ENCODE measurements at regions not wholly inside any gene's neighbourhood (a gene's known extent, or its start where the extent isn't known, plus 50 kb on each side); places are given as distances from the start of the nearest gene placed in this dataset.

DNA sequence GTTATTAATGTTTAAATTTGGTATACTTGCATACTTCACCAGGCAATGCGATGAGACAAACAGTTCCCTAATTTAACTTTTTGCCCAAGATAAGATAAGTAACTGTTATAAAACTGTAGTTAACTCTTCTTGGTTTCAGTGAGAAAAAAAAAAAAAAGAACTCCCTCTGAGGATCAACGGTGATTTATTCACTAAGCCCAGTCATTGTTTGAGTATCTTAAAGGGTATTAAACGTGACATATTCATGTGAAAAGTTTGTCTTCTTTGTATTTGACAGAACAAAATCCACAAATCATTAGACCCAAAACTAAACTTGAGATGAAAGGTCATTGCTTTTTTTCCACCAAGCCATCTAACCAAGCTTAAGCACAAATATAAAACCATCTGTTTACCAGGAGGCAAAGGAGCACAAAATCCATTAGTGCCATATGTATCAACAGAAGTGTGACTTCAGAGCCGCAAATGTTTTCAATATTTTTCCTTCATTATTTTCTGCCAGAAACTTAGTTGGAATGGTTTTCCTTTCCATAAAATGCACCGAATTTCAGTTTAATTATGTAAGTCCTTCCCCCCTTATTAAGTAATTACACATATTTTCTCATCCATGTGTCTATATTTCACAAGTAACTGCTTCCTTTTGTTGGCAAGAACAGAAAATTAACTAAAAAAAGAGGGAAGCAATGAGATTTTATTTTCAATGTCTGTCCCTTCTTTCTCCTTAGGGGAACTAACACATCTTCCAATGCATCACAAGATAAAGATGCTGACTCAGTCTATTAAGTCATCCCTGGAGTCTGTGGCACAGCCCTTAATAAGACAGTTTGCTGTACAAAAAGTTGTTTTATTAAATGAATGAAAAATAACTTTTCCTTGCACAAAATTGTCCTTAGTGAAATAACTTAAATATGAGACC lies 92.2 kb upstream of the RAP2B start:
- DNase-seq (ENCODE audit: low read depth), result peak; percentile 23
- Histone ChIP-seq H3K27me3 (ENCODE audit: control insufficient read depth, insufficient read depth, low read length) (no peaks in the 10 kb centered on the region), H3K36me3 (ENCODE audit: control insufficient read depth, insufficient read depth, low read length) (no peaks in the 10 kb centered on the region), H3K4me3 (ENCODE audit: low read depth, low read length) (no peak overlapping the region)
- TF ChIP-seq, protein P1, sequence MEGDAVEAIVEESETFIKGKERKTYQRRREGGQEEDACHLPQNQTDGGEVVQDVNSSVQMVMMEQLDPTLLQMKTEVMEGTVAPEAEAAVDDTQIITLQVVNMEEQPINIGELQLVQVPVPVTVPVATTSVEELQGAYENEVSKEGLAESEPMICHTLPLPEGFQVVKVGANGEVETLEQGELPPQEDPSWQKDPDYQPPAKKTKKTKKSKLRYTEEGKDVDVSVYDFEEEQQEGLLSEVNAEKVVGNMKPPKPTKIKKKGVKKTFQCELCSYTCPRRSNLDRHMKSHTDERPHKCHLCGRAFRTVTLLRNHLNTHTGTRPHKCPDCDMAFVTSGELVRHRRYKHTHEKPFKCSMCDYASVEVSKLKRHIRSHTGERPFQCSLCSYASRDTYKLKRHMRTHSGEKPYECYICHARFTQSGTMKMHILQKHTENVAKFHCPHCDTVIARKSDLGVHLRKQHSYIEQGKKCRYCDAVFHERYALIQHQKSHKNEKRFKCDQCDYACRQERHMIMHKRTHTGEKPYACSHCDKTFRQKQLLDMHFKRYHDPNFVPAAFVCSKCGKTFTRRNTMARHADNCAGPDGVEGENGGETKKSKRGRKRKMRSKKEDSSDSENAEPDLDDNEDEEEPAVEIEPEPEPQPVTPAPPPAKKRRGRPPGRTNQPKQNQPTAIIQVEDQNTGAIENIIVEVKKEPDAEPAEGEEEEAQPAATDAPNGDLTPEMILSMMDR (IDR thresholded peaks at IDR 0.05; ENCODE audit: insufficient read depth, low read length, poor library complexity, severe bottlenecking), result no peak

DNA sequence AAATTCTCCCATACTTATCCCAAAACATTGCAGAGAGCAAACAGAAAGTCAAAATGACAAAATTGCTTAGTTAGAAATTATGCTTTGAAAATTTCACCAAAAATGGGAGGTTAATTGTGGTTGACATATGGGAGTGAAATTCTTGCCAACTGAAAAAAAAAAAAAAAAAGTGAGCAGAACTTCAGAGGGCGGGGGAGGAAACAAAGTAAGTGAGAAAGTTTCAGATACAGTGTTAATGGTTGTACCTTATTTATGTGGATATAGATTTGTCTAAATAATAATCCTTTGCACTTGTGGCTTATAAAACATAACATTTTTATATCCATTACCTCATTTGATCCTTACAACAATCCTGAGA lies 91.5 kb upstream of the RAP2B start:
- no peaks in the 10 kb centered on the region for H3K36me3 ChIP-seq (ENCODE audit: control insufficient read depth, insufficient read depth, low read length)
- TF ChIP-seq, protein P1 (IDR thresholded peaks at IDR 0.05; ENCODE audit: insufficient read depth, low read length, poor library complexity, severe bottlenecking), result no peak
- no peak overlapping the region for H3K4me3 ChIP-seq (ENCODE audit: low read depth, low read length)
- DNase-seq (ENCODE audit: low read depth), result no peak
- H3K27me3 ChIP-seq (ENCODE audit: control insufficient read depth, insufficient read depth, low read length), result no peaks in the 10 kb centered on the region

DNA sequence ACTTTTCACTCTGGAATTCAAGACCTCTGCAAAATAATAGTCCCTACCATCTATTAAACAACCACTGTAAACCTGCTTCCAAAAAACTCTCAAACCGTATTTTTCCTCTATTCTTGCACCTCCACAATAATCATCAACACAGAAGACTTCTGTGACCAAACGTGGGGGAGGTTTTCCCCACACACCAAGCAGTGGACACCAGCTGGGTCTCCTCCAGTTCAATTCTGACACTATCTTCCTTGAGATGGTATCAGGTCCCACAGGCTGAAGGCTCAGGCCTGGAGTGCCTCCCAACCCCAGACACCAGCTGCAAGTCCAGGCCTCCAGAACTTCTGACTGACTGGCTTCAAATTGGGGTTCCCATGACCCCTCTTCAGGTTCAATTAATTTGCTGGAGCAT lies 89.6 kb upstream of the RAP2B start:
- Histone ChIP-seq H3K27me3 (ENCODE audit: control insufficient read depth, insufficient read depth, low read length) (no peaks in the 10 kb centered on the region), H3K4me3 (ENCODE audit: low read depth, low read length) (no peak overlapping the region), H3K36me3 (ENCODE audit: control insufficient read depth, insufficient read depth, low read length) (no peaks in the 10 kb centered on the region)
- TF ChIP-seq, protein P1 (IDR thresholded peaks at IDR 0.05; ENCODE audit: insufficient read depth, low read length, poor library complexity, severe bottlenecking), result no peak
- DNase-seq (ENCODE audit: low read depth), result no peak

DNA sequence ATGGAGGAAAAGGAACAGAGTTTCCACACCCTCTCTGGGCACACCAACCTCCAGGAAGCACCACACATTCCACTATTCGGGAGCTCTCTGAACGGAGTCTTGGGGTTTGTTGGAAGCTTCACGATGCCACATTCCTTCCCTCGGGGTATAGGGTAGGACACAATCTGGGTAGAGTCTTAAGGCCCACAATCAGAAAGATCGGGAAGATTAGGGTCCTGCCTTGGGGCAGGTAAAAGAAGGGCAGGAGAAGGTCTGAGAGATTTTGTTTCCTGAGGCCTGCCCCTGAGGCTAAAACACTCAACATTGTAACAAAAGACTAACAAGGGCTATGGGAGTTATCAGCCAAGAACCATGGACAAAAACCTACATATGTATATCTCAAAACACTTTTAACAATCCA lies 89.2 kb upstream of the RAP2B start:
- H3K36me3 ChIP-seq (ENCODE audit: control insufficient read depth, insufficient read depth, low read length), result no peaks in the 10 kb centered on the region
- no peaks in the 10 kb centered on the region for H3K27me3 ChIP-seq (ENCODE audit: control insufficient read depth, insufficient read depth, low read length)
- no peak for DNase-seq (ENCODE audit: low read depth)
- no peak overlapping the region for H3K4me3 ChIP-seq (ENCODE audit: low read depth, low read length)
- TF ChIP-seq, protein P1 (IDR thresholded peaks at IDR 0.05; ENCODE audit: insufficient read depth, low read length, poor library complexity, severe bottlenecking), result no peak

DNA sequence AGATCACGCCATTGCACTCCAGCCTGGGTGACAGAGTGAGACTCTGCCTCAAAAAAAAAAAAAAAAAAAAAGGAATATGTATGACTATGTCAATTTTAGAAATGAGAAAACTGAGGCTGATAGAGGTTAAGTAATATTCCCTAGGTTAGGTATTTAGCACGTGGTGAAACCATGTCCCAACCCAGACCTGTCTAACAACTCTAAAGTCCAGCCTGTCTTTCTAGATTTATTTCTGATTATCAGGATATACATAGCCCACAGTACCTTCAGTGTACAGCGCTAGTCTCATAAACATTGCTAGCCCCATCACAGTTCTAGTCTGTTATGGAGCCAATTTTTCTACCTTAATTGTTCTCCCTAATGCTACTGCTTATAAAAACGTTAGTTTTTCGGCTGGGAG lies 88.4 kb upstream of the RAP2B start:
- Histone ChIP-seq H3K36me3 (ENCODE audit: control insufficient read depth, insufficient read depth, low read length) (no peaks in the 10 kb centered on the region), H3K4me3 (ENCODE audit: low read depth, low read length) (no peak overlapping the region), H3K27me3 (ENCODE audit: control insufficient read depth, insufficient read depth, low read length) (no peaks in the 10 kb centered on the region)
- DNase-seq (ENCODE audit: low read depth), result no peak
- TF ChIP-seq, protein P1 (IDR thresholded peaks at IDR 0.05; ENCODE audit: insufficient read depth, low read length, poor library complexity, severe bottlenecking), result no peak

DNA sequence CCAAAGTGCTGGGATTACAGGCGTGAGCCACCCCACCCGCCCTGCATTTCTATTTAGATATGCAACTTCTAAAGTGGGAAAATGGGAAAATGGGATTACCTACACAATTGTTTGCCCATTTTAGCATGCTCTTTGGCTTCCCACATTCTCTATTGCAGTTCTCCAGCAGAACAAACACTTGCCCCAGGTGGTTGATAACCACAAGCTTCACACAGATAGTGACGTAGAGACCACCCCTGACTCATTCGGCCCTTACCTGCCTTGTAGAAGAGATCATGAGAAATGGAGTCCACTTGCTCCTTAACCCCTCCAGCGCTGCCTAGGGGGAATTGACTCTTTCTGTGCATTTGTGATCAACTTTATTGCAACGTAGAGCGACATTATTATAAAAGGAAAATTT lies 83.2 kb upstream of the RAP2B start:
- no peak for DNase-seq (ENCODE audit: low read depth)
- Histone ChIP-seq H3K36me3 (ENCODE audit: control insufficient read depth, insufficient read depth, low read length) (no peaks in the 10 kb centered on the region), H3K27me3 (ENCODE audit: control insufficient read depth, insufficient read depth, low read length) (no peaks in the 10 kb centered on the region), H3K4me3 (ENCODE audit: low read depth, low read length) (no peak overlapping the region)
- TF ChIP-seq, protein P1 (IDR thresholded peaks at IDR 0.05; ENCODE audit: insufficient read depth, low read length, poor library complexity, severe bottlenecking), result no peak

Data from kidney epithelial cell (primary cell).